H1 (cell line): ENCODE measurements at regions not wholly inside any gene's neighbourhood (a gene's known extent, or its start where the extent isn't known, plus 50 kb on each side); places are given as distances from the start of the nearest gene placed in this dataset.

Experiments used
- CTCF ChIA-PET: fragments of 300-600 bp; sonication (Branson Sonifier 250); formaldehyde crosslinking; loops from one replicate; lab custom pipeline; 2021; ENCODE audit not compliant: partially characterized antibody; lab: Charles Lee
- POLR2A ChIA-PET: fragments of 300-600 bp; sonication (Branson Sonifier 250); formaldehyde crosslinking; loops from one replicate; lab custom pipeline; 2021; ENCODE audit warnings: inconsistent platforms; ENCODE audit not compliant: partially characterized antibody; lab: Charles Lee
- DNase-seq, 2 experiments: peaks; one replicate each; pipeline versions ENCODE4 v3.0.0 to v3.0.0-alpha.2; 2010 to 2022; ENCODE audit warnings: low spot score in 2 of 2, low read depth in 1 of 2, mixed read lengths in 1 of 2
- FAIRE-seq: peaks from 2 replicates; lab custom pipeline; 2011; peaks lifted over from hg19 to GRCh38; lab: Jason Lieb, UNC
- H2AFZ ChIP-seq: 2 replicates; pipeline ENCODE4 v1.8.1; 2012; ENCODE audit warnings: low read length, inconsistent platforms
- H2AK5ac ChIP-seq: 2 replicates; pipeline ENCODE4 v1.6.1; 2013; ENCODE audit warnings: low read depth, low read length
- H2BK120ac ChIP-seq: replicated peaks from 2 replicates; pipeline ENCODE3; 2013; ENCODE audit warnings: low read depth, low read length, inconsistent platforms
- H2BK12ac ChIP-seq: 2 replicates; pipeline ENCODE4 v1.6.1; 2013; ENCODE audit warnings: low read depth, low read length
- H2BK15ac ChIP-seq: 2 replicates; pipeline ENCODE4 v1.6.1; 2013; ENCODE audit warnings: low read length
- H2BK20ac ChIP-seq: 2 replicates; pipeline ENCODE4 v1.6.1; 2013; ENCODE audit warnings: low read length
- H2BK5ac ChIP-seq: 2 replicates; pipeline ENCODE4 v1.6.1; 2013; ENCODE audit warnings: low read depth, low read length
- H3K14ac ChIP-seq: 2 replicates; pipeline ENCODE4 v1.6.1; 2013; ENCODE audit warnings: inconsistent platforms; ENCODE audit not compliant: insufficient read length
- H3K18ac ChIP-seq: 2 replicates; pipeline ENCODE4 v1.6.1; 2013; ENCODE audit warnings: low read length; ENCODE audit errors: extremely low read depth
- H3K23ac ChIP-seq: 2 replicates; pipeline ENCODE4 v1.6.1; 2013; ENCODE audit warnings: inconsistent platforms; ENCODE audit not compliant: insufficient read length
- H3K23me2 ChIP-seq: 2 replicates; pipeline ENCODE4 v1.6.1; 2013; ENCODE audit warnings: low read depth, low read length
- H3K27ac ChIP-seq: 2 replicates; pipeline ENCODE4 v1.6.1; 2011; ENCODE audit warnings: low read depth, low read length, inconsistent platforms
- H3K27me3 ChIP-seq, 4 experiments: replicated peaks in 1 of 4; 1 replicate in 1 of 4; 2 replicates in 3 of 4; pipeline versions ENCODE4 v1.6.1 to v1.8.1; 2011 to 2013; ENCODE audit warnings: low read length in 3 of 4, mild to moderate bottlenecking in 3 of 4, inconsistent platforms in 2 of 4, mixed read lengths in 2 of 4, moderate library complexity in 1 of 4; ENCODE audit not compliant: control insufficient read depth in 3 of 4, insufficient read depth in 3 of 4; ENCODE audit errors: extremely low read depth in 1 of 4
- H3K36me3 ChIP-seq, 4 experiments: 2 replicates each; pipeline versions ENCODE4 v1.6.1 to v1.8.1; 2011 to 2013; ENCODE audit warnings: mild to moderate bottlenecking in 4 of 4, low read length in 3 of 4, moderate library complexity in 2 of 4, control low read depth in 1 of 4, inconsistent platforms in 1 of 4; ENCODE audit not compliant: insufficient read depth in 4 of 4, control insufficient read depth in 2 of 4
- H3K4ac ChIP-seq: replicated peaks from 2 replicates; pipeline ENCODE3; 2013; ENCODE audit warnings: low read length, low read depth, mixed read lengths, inconsistent platforms; ENCODE audit not compliant: insufficient read length
- H3K4me1 ChIP-seq, 4 experiments: replicated peaks in 1 of 4; 1 replicate in 1 of 4; 2 replicates in 3 of 4; pipeline versions ENCODE4 v1.6.1 to v1.8.1; 2011 to 2013; ENCODE audit warnings: low read length in 3 of 4, inconsistent platforms in 2 of 4, mixed read lengths in 1 of 4; ENCODE audit not compliant: insufficient read depth in 4 of 4, control insufficient read depth in 3 of 4
- H3K4me2 ChIP-seq, 2 experiments: 2 replicates each; pipeline versions ENCODE4 v1.6.1 to v1.8.1; 2011 to 2013; ENCODE audit warnings: low read depth in 2 of 2, low read length in 2 of 2, control low read depth in 1 of 2, inconsistent platforms in 1 of 2, mild to moderate bottlenecking in 1 of 2; ENCODE audit not compliant: insufficient read depth in 1 of 2
- H3K4me3 ChIP-seq, 4 experiments: fragments of 200-600, 300-600 bp in 1 of 4; sonication (generic), shearing (Covaris generic), sonication (Bioruptor Twin) in 1 of 4; 2 replicates each; pipeline versions ENCODE4 v1.5.1 to v1.8.1; 2011 to 2016; ENCODE audit warnings: low read length in 4 of 4, low read depth in 3 of 4, control low read depth in 2 of 4, inconsistent platforms in 2 of 4, mild to moderate bottlenecking in 2 of 4, mixed read lengths in 1 of 4, moderate library complexity in 1 of 4; ENCODE audit not compliant: insufficient read depth in 2 of 4; ENCODE audit errors: extremely low read depth in 1 of 4
- H3K56ac ChIP-seq: replicated peaks from 2 replicates; pipeline ENCODE3; 2013; ENCODE audit warnings: low read depth, mild to moderate bottlenecking, mixed read lengths, low read length, inconsistent platforms; ENCODE audit not compliant: insufficient read length
- H3K79me1 ChIP-seq: 2 replicates; pipeline ENCODE4 v1.6.1; 2013; ENCODE audit warnings: low read depth, low read length, control low read depth
- H3K79me2 ChIP-seq, 2 experiments: 2 replicates each; pipeline versions ENCODE4 v1.6.1 to v1.8.1; 2012 to 2013; ENCODE audit warnings: low read length in 2 of 2, mild to moderate bottlenecking in 2 of 2, inconsistent platforms in 1 of 2; ENCODE audit not compliant: insufficient read depth in 2 of 2, control insufficient read depth in 1 of 2
- H3K9ac ChIP-seq, 4 experiments: replicated peaks in 1 of 4; 1 replicate in 1 of 4; 2 replicates in 3 of 4; pipeline versions ENCODE4 v1.6.1 to v1.8.1; 2011 to 2013; ENCODE audit warnings: low read depth in 3 of 4, low read length in 3 of 4, control low read depth in 2 of 4, mild to moderate bottlenecking in 2 of 4, moderate library complexity in 2 of 4, inconsistent platforms in 1 of 4; ENCODE audit errors: extremely low read depth in 1 of 4
- H3K9me3 ChIP-seq, 2 experiments: 2 replicates each; pipeline versions ENCODE4 v1.6.1 to v1.8.1; 2012 to 2013; ENCODE audit warnings: mild to moderate bottlenecking in 2 of 2, moderate library complexity in 2 of 2, control low read depth in 1 of 2, inconsistent platforms in 1 of 2, low read depth in 1 of 2, low read length in 1 of 2, mixed read lengths in 1 of 2; ENCODE audit not compliant: insufficient read depth in 2 of 2
- H4K20me1 ChIP-seq, 2 experiments: replicated peaks in 1 of 2; 2 replicates each; pipeline versions ENCODE3 to v1.8.1; 2011 to 2013; ENCODE audit warnings: inconsistent platforms in 2 of 2, low read length in 2 of 2, mild to moderate bottlenecking in 1 of 2; ENCODE audit not compliant: insufficient read depth in 2 of 2, control insufficient read depth in 1 of 2
- H4K5ac ChIP-seq: 2 replicates; pipeline ENCODE4 v1.6.1; 2013; ENCODE audit warnings: low read length, low read depth, mixed read lengths, inconsistent platforms; ENCODE audit not compliant: insufficient read length
- H4K8ac ChIP-seq: 2 replicates; pipeline ENCODE4 v1.8.0; 2013; ENCODE audit warnings: mild to moderate bottlenecking, moderate library complexity, low read length, inconsistent platforms; ENCODE audit not compliant: insufficient read depth; ENCODE audit errors: extremely low read depth
- H4K91ac ChIP-seq: replicated peaks from 2 replicates; pipeline ENCODE3; 2013; ENCODE audit warnings: low read length, mixed read lengths, inconsistent platforms; ENCODE audit not compliant: insufficient read length
- ATF3 ChIP-seq: IDR thresholded peaks from 2 replicates; pipeline ENCODE4 v1.6.1; 2011; ENCODE audit warnings: low read depth, mild to moderate bottlenecking, low read length; ENCODE audit not compliant: insufficient read depth
- CBX8 ChIP-seq: fragments of 300-800, 300-1000 bp; sonication (generic); IDR thresholded peaks from 2 replicates; pipeline ENCODE4 v1.7.1; 2016; ENCODE audit warnings: low read depth, low read length, borderline replicate concordance
- CREB1 ChIP-seq: IDR thresholded peaks from 2 replicates; pipeline ENCODE4 v1.6.1; 2012; ENCODE audit warnings: inconsistent platforms
- CTBP2 ChIP-seq: IDR thresholded peaks from 2 replicates; pipeline ENCODE4 v1.7.0; 2011; ENCODE audit warnings: borderline replicate concordance, mild to moderate bottlenecking, moderate library complexity, mixed read lengths, low read length; ENCODE audit not compliant: insufficient read depth, insufficient read length
- CTCF ChIP-seq, 3 experiments: IDR thresholded peaks; 1 replicate in 2 of 3; 2 replicates in 1 of 3; pipeline versions ENCODE4 v1.5.1 to v1.6.1; 2011; ENCODE audit warnings: low read length in 3 of 3, mild to moderate bottlenecking in 3 of 3, inconsistent platforms in 2 of 3, low read depth in 1 of 3, moderate library complexity in 1 of 3; ENCODE audit not compliant: insufficient read depth in 1 of 3; ENCODE audit errors: control extremely low read depth in 1 of 3
- EZH2 ChIP-seq: fragments of 200-600 bp; sonication (generic); IDR thresholded peaks from 2 replicates; pipeline ENCODE4 v1.7.1; 2012; ENCODE audit warnings: low read depth, mild to moderate bottlenecking, moderate library complexity, low read length, inconsistent platforms; ENCODE audit not compliant: severe bottlenecking
- HDAC6 ChIP-seq: IDR thresholded peaks from one replicate; pipeline ENCODE4 v1.7.1; 2012; ENCODE audit warnings: low read depth, mild to moderate bottlenecking, inconsistent platforms, low read length, moderate library complexity
- POLR2A ChIP-seq, 2 experiments: IDR thresholded peaks; 1 replicate in 1 of 2; 2 replicates in 1 of 2; pipeline ENCODE4 v1.6.1; 2011; ENCODE audit warnings: low read depth in 2 of 2, low read length in 2 of 2, mild to moderate bottlenecking in 2 of 2; ENCODE audit errors: control extremely low read depth in 1 of 2
- POLR2AphosphoS5 ChIP-seq: IDR thresholded peaks from 2 replicates; pipeline ENCODE4 v1.6.1; 2011; ENCODE audit warnings: low read depth, low read length
- RXRA ChIP-seq: IDR thresholded peaks from 2 replicates; pipeline ENCODE4 v1.6.1; 2011; ENCODE audit warnings: low read depth, mild to moderate bottlenecking, low read length, moderate library complexity; ENCODE audit not compliant: insufficient read depth
- SIN3A ChIP-seq, 2 experiments: IDR thresholded peaks in 1 of 2; conservative IDR thresholded peaks in 1 of 2; 2 replicates each; pipeline ENCODE4 v1.6.1; 2011 to 2012; ENCODE audit warnings: low read length in 2 of 2, improper control_type of control experiment in 1 of 2, low read depth in 1 of 2, mild to moderate bottlenecking in 1 of 2
- SRF ChIP-seq: IDR thresholded peaks from 2 replicates; pipeline ENCODE4 v1.6.1; 2011; ENCODE audit warnings: mild to moderate bottlenecking, low read depth, low read length, moderate library complexity
- WGBS, 2 experiments: shearing (Covaris generic) in 1 of 2; methylation state at CpG; one replicate each; pipeline versions ENCODE4 v1.1.6 to v1.1.7; 2013 to 2015; ENCODE audit warnings: low lambda C conversion rate in 2 of 2, mixed read lengths in 2 of 2, inconsistent platforms in 1 of 2, low coverage in 1 of 2, missing lambda C conversion rate in 1 of 2; ENCODE audit not compliant: insufficient replicate concordance in 2 of 2, insufficient coverage in 1 of 2, insufficient read length in 1 of 2; ENCODE audit errors: extremely low coverage in 1 of 2, missing lambda C conversion rate in 1 of 2; 5-methylcytosine and 5-hydroxymethylcytosine counted together

- ChIA-PET POLR2A (no interaction called here), CTCF (no interaction called here)
- Histone ChIP-seq H3K4me3 (no peak overlapping the region), H3K27ac (no peak overlapping the region), H4K8ac (no peak overlapping the region), H3K79me2 (no peaks in the 10 kb centered on the region), H2BK120ac (no peak overlapping the region), H3K18ac (no peak overlapping the region), H2AFZ (no peak overlapping the region), H3K14ac (no peak overlapping the region), H3K4me1 (no peaks in the 10 kb centered on the region), H2BK12ac (no peak overlapping the region), H4K5ac (no peak overlapping the region), H2AK5ac (no peak overlapping the region), H3K4ac (no peak overlapping the region), H2BK20ac (no peak overlapping the region), H2BK15ac (no peak overlapping the region), H3K9ac (no peak overlapping the region), H2BK5ac (no peak overlapping the region), H3K23ac (no peak overlapping the region), H3K56ac (no peak overlapping the region), H3K79me1 (no peaks in the 10 kb centered on the region), H4K91ac (no peak overlapping the region), H3K9me3 (no peaks in the 10 kb centered on the region), H3K36me3 (no peaks in the 10 kb centered on the region), H4K20me1 (no peaks in the 10 kb centered on the region), H3K27me3 (no peaks in the 10 kb centered on the region), H3K4me2 (no peak overlapping the region), H3K23me2 (no peaks in the 10 kb centered on the region)
- no peak for DNase-seq
- no peak for FAIRE-seq
- WGBS, 2 experiments = 85% methylated on average over 1 of the region's 1 CpG; no CpG with 5 or more reads in 1 of the 2 experiments
- TF ChIP-seq CTBP2 (no peak), RXRA (no peak), POLR2AphosphoS5 (no peak), SIN3A (conservative IDR thresholded peaks at IDR 0.05 in 1 of 2, IDR thresholded peaks at IDR 0.05 in 1 of 2; ENCODE audit: low read depth in 1 of 2, low read length in 2 of 2) (no peak), HDAC6 (no peak), EZH2 (no peak), CBX8 (no peak), POLR2A (IDR thresholded peaks at IDR 0.05; ENCODE audit: control extremely low read depth in 1 of 2, low read depth in 2 of 2, low read length in 2 of 2) (no peak), ATF3 (no peak), CREB1 (no peak), SRF (no peak), CTCF (IDR thresholded peaks at IDR 0.05; ENCODE audit: control extremely low read depth in 1 of 3, insufficient read depth in 1 of 3, low read depth in 1 of 3, low read length in 3 of 3) (no peak)
These were observed 53.9 kb upstream of the GOLGA8B start for GRCh38 chr15:34637305-34637704.
